GM12865 (cell line): ENCODE measurements at regions not wholly inside any gene's neighbourhood (a gene's known extent, or its start where the extent isn't known, plus 50 kb on each side); places are given as distances from the start of the nearest gene placed in this dataset.

Experiments
- DNase-seq: peaks from one replicate; pipeline ENCODE4 v3.0.0; 2010; ENCODE audit warnings: low read depth
- H3K4me3 ChIP-seq: 2 replicates; pipeline ENCODE4 v1.5.1; 2011; ENCODE audit warnings: mild to moderate bottlenecking, low read depth, low read length, control low read depth
- CTCF ChIP-seq: IDR thresholded peaks from 2 replicates; pipeline ENCODE4 v1.5.1; 2011; ENCODE audit warnings: low read length, control low read depth, low read depth, inconsistent platforms; ENCODE audit not compliant: insufficient read depth; ENCODE audit errors: missing control alignments

- TF ChIP-seq CTCF, result no peak
- H3K4me3 ChIP-seq, result peak overlapping the region; percentile 1
- DNase-seq, result peak; percentile 93
Measured at GRCh38 chr13:46983881-46984280, 87.0 kb upstream of the HTR2A start.

- no peak for TF ChIP-seq CTCF
- DNase-seq, result peak; percentile 96
- H3K4me3 ChIP-seq, result peak overlapping the region; percentile 1
Measured at GRCh38 chr13:46982856-46983582, 86.2 kb upstream of the HTR2A start.

GRCh38 chr13:46975173-46975572 lies 78.3 kb upstream of the HTR2A start:
- no peak for TF ChIP-seq CTCF
- H3K4me3 ChIP-seq, result no peak overlapping the region
- DNase-seq, result no peak

- DNase-seq, result no peak
- no peak for TF ChIP-seq CTCF
- H3K4me3 ChIP-seq, result no peak overlapping the region
Measured at GRCh38 chr13:46968450-46968849, 71.6 kb upstream of the HTR2A start.

- no peak overlapping the region for H3K4me3 ChIP-seq
- DNase-seq, result no peak
- TF ChIP-seq CTCF, result no peak
Measured at GRCh38 chr13:46964789-46965527, 68.1 kb upstream of the HTR2A start.

GRCh38 chr13:46963904-46964303 lies 67.1 kb upstream of the HTR2A start:
- no peak for DNase-seq
- no peak overlapping the region for H3K4me3 ChIP-seq
- no peak for TF ChIP-seq CTCF
